ENCODE measurements at regions not wholly inside any gene's neighbourhood (a gene's known extent, or its start where the extent isn't known, plus 50 kb on each side); places are given as distances from the start of the nearest gene placed in this dataset.
"Not testable (repeated sequence)": the region's sequence is repeated elsewhere in the genome, so short reads cannot be mapped to it uniquely, and the experiment has no call there.

- DNase-seq, result no peak
Measured at GRCh38 chr7:79709574-79710409, 256.3 kb upstream of the MAGI2 start.

- no peak for DNase-seq
Measured at GRCh38 chr7:79702116-79702515, 248.6 kb upstream of the MAGI2 start.

GRCh38 chr7:79692015-79692414 is 238.5 kb upstream of the MAGI2 start:
- no peak for DNase-seq

GRCh38 chr7:79691074-79691473 is 237.6 kb upstream of the MAGI2 start:
- no peak for DNase-seq

GRCh38 chr7:79684384-79684783 is 230.9 kb upstream of the MAGI2 start:
- no peak for DNase-seq

GRCh38 chr7:79683916-79684315 is 230.4 kb upstream of the MAGI2 start:
- no peak for DNase-seq

GRCh38 chr7:79683185-79683890 is 229.9 kb upstream of the MAGI2 start:
- no peak for DNase-seq

- no peak for DNase-seq
Measured at GRCh38 chr7:79681454-79681853, 228.0 kb upstream of the MAGI2 start.

GRCh38 chr7:79673969-79674368 is 220.5 kb upstream of the MAGI2 start:
- DNase-seq, result no peak

GRCh38 chr7:79673421-79673820 is 220.0 kb upstream of the MAGI2 start:
- DNase-seq, result no peak

- DNase-seq, result no peak
Measured at GRCh38 chr7:79668292-79668691, 214.8 kb upstream of the MAGI2 start.

GRCh38 chr7:79666472-79666871 is 213.0 kb upstream of the MAGI2 start:
- no peak for DNase-seq

GRCh38 chr7:79664884-79665676 is 211.6 kb upstream of the MAGI2 start:
- no peak for DNase-seq

GRCh38 chr7:79658304-79658703 is 204.8 kb upstream of the MAGI2 start:
- DNase-seq, result no peak

- no peak for DNase-seq
Measured at GRCh38 chr7:79653136-79653631, 199.7 kb upstream of the MAGI2 start.

- no peak for DNase-seq
Measured at GRCh38 chr7:79652619-79653018, 199.2 kb upstream of the MAGI2 start.

GRCh38 chr7:79647711-79648110 is 194.2 kb upstream of the MAGI2 start:
- DNase-seq, result no peak

GRCh38 chr7:79646278-79646677 is 192.8 kb upstream of the MAGI2 start:
- DNase-seq, result no peak

- no peak for DNase-seq
Measured at GRCh38 chr7:79636849-79637248, 183.4 kb upstream of the MAGI2 start.

- DNase-seq, result not testable (repeated sequence)
Measured at GRCh38 chr7:79625921-79626320, 172.5 kb upstream of the MAGI2 start.

GRCh38 chr7:79624336-79624735 is 170.9 kb upstream of the MAGI2 start:
- DNase-seq, result no peak

- no peak for DNase-seq
Measured at GRCh38 chr7:79622781-79623180, 169.3 kb upstream of the MAGI2 start.

- DNase-seq, result no peak
Measured at GRCh38 chr7:79620291-79620690, 166.8 kb upstream of the MAGI2 start.
